CD4-positive, alpha-beta T cell (primary cell): ENCODE measurements at regions not wholly inside any gene's neighbourhood (a gene's known extent, or its start where the extent isn't known, plus 50 kb on each side); places are given as distances from the start of the nearest gene placed in this dataset.

Experiments
- ATAC-seq: fragments of 200-7000 bp; cut with Tn5 transposase; one replicate; pipeline ENCODE4 v1.10.0; 2022; ENCODE audit warnings: mild to moderate bottlenecking; ENCODE audit not compliant: poor library complexity
- CTCF ChIA-PET: fragments of 350-600 bp; sonication (Branson Sonifier 250); formaldehyde crosslinking; loops from one replicate; lab custom pipeline; 2021; ENCODE audit warnings: antibody characterized with exemption, inconsistent platforms; lab: Charles Lee
- POLR2A ChIA-PET: fragments of 350-600 bp; sonication (Branson Sonifier 250); formaldehyde crosslinking; loops from one replicate; lab custom pipeline; 2021; ENCODE audit warnings: antibody characterized with exemption, inconsistent platforms; lab: Charles Lee
- DNase-seq, 14 experiments: peaks; one replicate each; pipeline ENCODE4 v3.0.0-alpha.2; 2013 to 2020; ENCODE audit warnings: mixed read lengths in 2 of 14
- H3K27ac ChIP-seq, 2 donors: one replicate each; pipeline versions ENCODE4 v1.5.1 to v1.7.0; 2013; ENCODE audit warnings: low read length in 2 of 2, low read depth in 1 of 2, mild to moderate bottlenecking in 1 of 2
- H3K27me3 ChIP-seq, 2 experiments: 1 replicate in 1 of 2; 2 replicates in 1 of 2; pipeline versions ENCODE4 v1.6.1 to v1.7.0; 2013; ENCODE audit warnings: low read length in 2 of 2, control low read depth in 1 of 2, mild to moderate bottlenecking in 1 of 2, moderate library complexity in 1 of 2; ENCODE audit not compliant: insufficient read depth in 2 of 2, control insufficient read depth in 1 of 2
- H3K36me3 ChIP-seq: one replicate; pipeline ENCODE4 v1.6.1; 2013; ENCODE audit warnings: low read length, control low read depth; ENCODE audit not compliant: insufficient read depth
- H3K4me1 ChIP-seq: one replicate; pipeline ENCODE4 v1.6.1; 2013; ENCODE audit warnings: low read length, control low read depth; ENCODE audit not compliant: insufficient read depth
- H3K4me3 ChIP-seq: one replicate; pipeline ENCODE4 v1.5.1; 2013; ENCODE audit warnings: mild to moderate bottlenecking, low read length, moderate library complexity
- H3K9me3 ChIP-seq, 2 experiments: 1 replicate in 1 of 2; 2 replicates in 1 of 2; pipeline versions ENCODE4 v1.6.1 to v1.7.0; 2013; ENCODE audit warnings: low read length in 2 of 2, mild to moderate bottlenecking in 2 of 2, control low read depth in 1 of 2, moderate library complexity in 1 of 2; ENCODE audit not compliant: control insufficient read depth in 1 of 2, insufficient read depth in 1 of 2
- H3K27ac Mint-ChIP-seq: one replicate; pipeline ENCODE4 v1.8.0; 2020; ENCODE audit warnings: mixed read lengths
- H3K27me3 Mint-ChIP-seq: one replicate; pipeline ENCODE4 v1.8.0; 2021; ENCODE audit warnings: mixed read lengths
- H3K36me3 Mint-ChIP-seq: one replicate; pipeline ENCODE4 v1.8.0; 2021; ENCODE audit warnings: low read depth, mixed read lengths
- H3K4me1 Mint-ChIP-seq: one replicate; pipeline ENCODE4 v1.8.0; 2021; ENCODE audit warnings: low read depth, mixed read lengths
- H3K4me3 Mint-ChIP-seq: one replicate; pipeline ENCODE4 v1.8.0; 2020; ENCODE audit warnings: mild to moderate bottlenecking, mixed read lengths
- H3K9me3 Mint-ChIP-seq: one replicate; pipeline ENCODE4 v1.8.0; 2020; ENCODE audit warnings: mixed read lengths
- CTCF ChIP-seq: fragments of 200-600 bp; IDR thresholded peaks from one replicate; pipeline ENCODE4 v1.8.0; 2022; ENCODE audit warnings: antibody characterized with exemption, mild to moderate bottlenecking
- intact Hi-C, 2 experiments: fragments of 100-400 bp; cut with DNase I in 1 of 2; cut with micrococcal nuclease in 1 of 2; formaldehyde crosslinking; loops; one replicate each; pipeline versions ENCODE4 v1.15.1 to v1.9.0; 2023 to 2025; cut with DNase I, micrococcal nuclease

DNA sequence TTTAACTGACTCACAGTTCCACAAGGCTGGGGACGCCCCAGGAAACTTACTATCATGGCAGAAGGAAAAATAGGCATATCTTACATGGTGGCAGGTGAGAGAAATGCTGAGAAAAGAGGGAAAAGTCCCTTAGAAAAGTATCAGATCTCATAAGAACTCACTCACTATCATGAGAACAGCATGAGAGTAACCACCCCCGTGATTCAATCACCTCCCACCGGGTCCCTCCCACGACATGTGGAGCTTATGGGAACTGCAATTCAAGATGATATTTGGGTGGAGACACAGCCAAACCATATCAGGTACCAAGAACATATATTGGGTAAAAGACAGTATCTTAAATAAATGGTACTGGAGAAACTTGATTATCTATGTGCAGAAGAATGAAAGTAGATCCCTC, 100.3 kb upstream of the FAR2 start:
- Mint-ChIP-seq H3K4me3 (no peak overlapping the region), H3K27ac (no peak overlapping the region), H3K4me1 (no peaks in the 10 kb centered on the region), H3K9me3 (no peaks in the 10 kb centered on the region), H3K27me3 (peaks cover 20% of the 10 kb centered on the region), H3K36me3 (no peaks in the 10 kb centered on the region)
- DNase-seq = no peak
- Histone ChIP-seq H3K27ac (no peak overlapping the region), H3K9me3 (no peaks in the 10 kb centered on the region), H3K36me3 (no peaks in the 10 kb centered on the region), H3K4me3 (no peak overlapping the region), H3K4me1 (no peaks in the 10 kb centered on the region), H3K27me3 (no peaks in the 10 kb centered on the region)
- no peak for ATAC-seq
- ChIA-PET POLR2A (no interaction called here), CTCF (no interaction called here)
- intact Hi-C loops = no loop called here
- no peak for TF ChIP-seq CTCF

DNA sequence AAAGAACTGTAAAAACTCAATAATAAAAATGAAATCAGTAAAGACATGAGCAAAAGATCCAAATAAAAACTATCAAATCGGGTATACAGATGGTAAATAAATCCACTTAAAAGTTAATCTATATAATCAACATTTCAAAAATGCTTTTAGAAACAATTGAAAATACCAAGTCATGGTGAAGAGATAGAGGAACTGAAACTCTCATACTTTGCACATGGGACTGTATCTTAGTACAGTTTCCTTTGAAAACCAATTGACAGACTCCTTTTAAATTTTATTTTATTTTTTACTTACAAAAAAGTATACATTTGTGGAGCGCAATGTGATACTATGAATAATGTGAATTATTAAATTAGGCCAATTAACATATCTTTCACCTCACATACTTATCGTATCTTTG, 98.6 kb upstream of the FAR2 start:
- intact Hi-C loops = no loop called here
- Histone ChIP-seq H3K27ac (no peak overlapping the region), H3K4me1 (no peaks in the 10 kb centered on the region), H3K27me3 (no peaks in the 10 kb centered on the region), H3K9me3 (no peaks in the 10 kb centered on the region), H3K4me3 (no peak overlapping the region), H3K36me3 (no peaks in the 10 kb centered on the region)
- H3K4me1 Mint-ChIP-seq = no peaks in the 10 kb centered on the region
- no peaks in the 10 kb centered on the region for H3K36me3 Mint-ChIP-seq
- ChIA-PET CTCF (no interaction called here), POLR2A (no interaction called here)
- no peak overlapping the region for H3K4me3 Mint-ChIP-seq
- ATAC-seq (no peak), DNase-seq (no peak)
- no peak overlapping the region for H3K27ac Mint-ChIP-seq
- H3K9me3 Mint-ChIP-seq = no peaks in the 10 kb centered on the region
- no peak for TF ChIP-seq CTCF
- peaks cover 19% of the 10 kb centered on the region for H3K27me3 Mint-ChIP-seq

GRCh38 chr12:29051221-29051620, 97.9 kb upstream of the FAR2 start:
- Histone ChIP-seq H3K4me3 (no peak overlapping the region), H3K4me1 (no peaks in the 10 kb centered on the region), H3K9me3 (no peaks in the 10 kb centered on the region), H3K36me3 (no peaks in the 10 kb centered on the region), H3K27me3 (no peaks in the 10 kb centered on the region), H3K27ac (no peak overlapping the region)
- Mint-ChIP-seq H3K4me3 (no peak overlapping the region), H3K36me3 (no peaks in the 10 kb centered on the region), H3K9me3 (no peaks in the 10 kb centered on the region), H3K27ac (no peak overlapping the region), H3K27me3 (peaks cover 19% of the 10 kb centered on the region), H3K4me1 (no peaks in the 10 kb centered on the region)
- intact Hi-C loops = no loop called here
- ChIA-PET CTCF (no interaction called here), POLR2A (no interaction called here)
- no peak for ATAC-seq
- TF ChIP-seq CTCF = no peak
- DNase-seq = no peak
